Glutamatergic neuron (in vitro differentiated cells): ENCODE measurements at regions not wholly inside any gene's neighbourhood (a gene's known extent, or its start where the extent isn't known, plus 50 kb on each side); places are given as distances from the start of the nearest gene placed in this dataset.

ENCODE experiments used
- DNase-seq: peaks from one replicate; pipeline ENCODE4 v3.0.0; 2022
- H3K27ac Mint-ChIP-seq: one replicate; pipeline ENCODE4 v1.8.0; 2020; ENCODE audit warnings: mild to moderate bottlenecking, mixed read lengths, inconsistent platforms; ENCODE audit not compliant: unreplicated experiment
- H3K27me3 Mint-ChIP-seq: one replicate; pipeline ENCODE4 v1.8.0; 2020; ENCODE audit warnings: mild to moderate bottlenecking, moderate library complexity, mixed read lengths, inconsistent platforms; ENCODE audit not compliant: unreplicated experiment
- H3K36me3 Mint-ChIP-seq: one replicate; pipeline ENCODE4 v1.8.0; 2020; ENCODE audit warnings: mild to moderate bottlenecking, mixed read lengths, inconsistent platforms; ENCODE audit not compliant: unreplicated experiment
- H3K4me1 Mint-ChIP-seq: one replicate; pipeline ENCODE4 v1.8.0; 2020; ENCODE audit warnings: mild to moderate bottlenecking, low read depth, mixed read lengths, inconsistent platforms; ENCODE audit not compliant: unreplicated experiment
- H3K4me3 Mint-ChIP-seq: one replicate; pipeline ENCODE4 v1.8.0; 2020; ENCODE audit warnings: mild to moderate bottlenecking, mixed read lengths, inconsistent platforms; ENCODE audit not compliant: unreplicated experiment
- H3K9me3 Mint-ChIP-seq: one replicate; pipeline ENCODE4 v1.8.0; 2020; ENCODE audit warnings: mild to moderate bottlenecking, moderate library complexity, mixed read lengths, inconsistent platforms; ENCODE audit not compliant: unreplicated experiment
- TF ChIP-seq, protein P1 (sequence below): fragments of 200-600 bp; sonication (generic); IDR thresholded peaks from one replicate; pipeline ENCODE4 v1.5.0; 2021; ENCODE audit not compliant: partially characterized antibody, unreplicated experiment

DNA sequence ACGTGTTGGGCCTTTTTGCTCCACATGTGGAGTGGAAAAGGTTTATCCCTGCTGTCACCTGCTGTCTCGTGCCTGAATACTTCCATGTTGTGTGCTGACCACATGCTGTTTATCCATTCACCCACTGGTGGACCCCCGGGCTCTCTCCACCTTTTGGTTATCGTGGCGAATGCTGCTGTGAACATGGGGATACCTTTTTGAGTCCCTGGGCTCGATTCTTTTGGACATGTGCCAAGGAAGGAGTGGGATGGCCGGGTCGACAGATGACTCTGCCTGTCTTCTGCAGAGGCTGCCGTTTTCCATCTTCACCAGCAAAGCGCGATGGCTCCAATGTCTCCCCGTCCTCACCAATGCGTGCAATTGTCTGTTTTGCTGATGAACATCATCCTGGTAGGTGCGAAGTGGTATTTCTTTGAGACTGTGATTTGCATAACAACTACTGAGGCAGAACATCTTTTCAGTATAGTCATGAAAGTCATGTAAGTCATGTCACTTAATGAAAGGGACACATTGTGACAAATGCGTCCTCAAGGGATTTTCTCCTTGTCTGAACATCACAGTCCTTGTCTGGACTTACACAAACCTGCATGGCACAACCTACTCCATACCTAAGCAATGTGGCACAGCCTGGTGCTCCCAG, 758.7 kb downstream of the BRD1 start:
- Mint-ChIP-seq H3K27ac (no peak overlapping the region), H3K36me3 (peaks cover 8% of the 10 kb centered on the region), H3K4me3 (no peak overlapping the region), H3K4me1 (no peaks in the 10 kb centered on the region), H3K27me3 (no peaks in the 10 kb centered on the region), H3K9me3 (peaks cover 11% of the 10 kb centered on the region)
- TF ChIP-seq, protein P1, sequence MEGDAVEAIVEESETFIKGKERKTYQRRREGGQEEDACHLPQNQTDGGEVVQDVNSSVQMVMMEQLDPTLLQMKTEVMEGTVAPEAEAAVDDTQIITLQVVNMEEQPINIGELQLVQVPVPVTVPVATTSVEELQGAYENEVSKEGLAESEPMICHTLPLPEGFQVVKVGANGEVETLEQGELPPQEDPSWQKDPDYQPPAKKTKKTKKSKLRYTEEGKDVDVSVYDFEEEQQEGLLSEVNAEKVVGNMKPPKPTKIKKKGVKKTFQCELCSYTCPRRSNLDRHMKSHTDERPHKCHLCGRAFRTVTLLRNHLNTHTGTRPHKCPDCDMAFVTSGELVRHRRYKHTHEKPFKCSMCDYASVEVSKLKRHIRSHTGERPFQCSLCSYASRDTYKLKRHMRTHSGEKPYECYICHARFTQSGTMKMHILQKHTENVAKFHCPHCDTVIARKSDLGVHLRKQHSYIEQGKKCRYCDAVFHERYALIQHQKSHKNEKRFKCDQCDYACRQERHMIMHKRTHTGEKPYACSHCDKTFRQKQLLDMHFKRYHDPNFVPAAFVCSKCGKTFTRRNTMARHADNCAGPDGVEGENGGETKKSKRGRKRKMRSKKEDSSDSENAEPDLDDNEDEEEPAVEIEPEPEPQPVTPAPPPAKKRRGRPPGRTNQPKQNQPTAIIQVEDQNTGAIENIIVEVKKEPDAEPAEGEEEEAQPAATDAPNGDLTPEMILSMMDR: no peak
- no peak for DNase-seq

DNA sequence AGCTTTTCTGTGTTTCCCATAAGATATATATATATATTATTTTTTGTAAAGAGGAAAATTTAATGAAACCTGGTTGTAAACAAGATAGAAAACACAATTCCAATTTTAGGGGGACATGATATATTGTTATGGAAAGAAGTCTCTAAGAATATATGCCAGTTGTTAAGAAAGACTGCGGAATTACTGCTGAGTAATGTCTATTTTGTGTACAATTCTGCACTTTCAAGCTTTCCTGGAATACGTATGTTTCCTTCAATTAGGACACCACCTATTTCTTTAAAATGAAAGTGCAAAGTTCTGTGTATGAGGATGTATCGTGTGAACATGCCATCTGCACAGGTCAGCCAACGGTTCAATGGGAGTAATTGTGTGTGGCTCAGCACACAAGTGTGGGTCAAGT, 760.2 kb downstream of the BRD1 start:
- no peaks in the 10 kb centered on the region for H3K4me1 Mint-ChIP-seq
- peaks cover 13% of the 10 kb centered on the region for H3K9me3 Mint-ChIP-seq
- TF ChIP-seq, protein P1: no peak
- H3K4me3 Mint-ChIP-seq: no peak overlapping the region
- no peak overlapping the region for H3K27ac Mint-ChIP-seq
- H3K27me3 Mint-ChIP-seq: no peaks in the 10 kb centered on the region
- no peak for DNase-seq
- peaks cover 8% of the 10 kb centered on the region for H3K36me3 Mint-ChIP-seq

DNA sequence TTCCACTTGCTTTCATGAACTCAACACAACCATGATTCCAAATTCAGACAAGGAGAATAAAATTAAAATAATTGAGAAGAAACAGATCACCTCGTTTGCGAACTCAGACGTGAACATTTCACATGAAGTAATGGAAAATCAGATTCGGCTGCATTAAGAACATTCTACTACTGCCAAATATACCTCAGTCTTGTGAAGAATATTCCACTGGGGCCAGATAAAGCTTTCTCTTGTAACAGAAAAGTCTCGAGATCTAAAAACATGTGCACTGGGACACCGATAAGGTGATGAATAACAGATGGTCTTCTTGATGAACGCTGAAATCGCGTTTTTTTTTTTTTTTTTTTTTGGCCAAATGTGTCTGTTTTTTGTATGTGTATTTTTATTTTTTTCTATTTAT, 761.1 kb downstream of the BRD1 start:
- DNase-seq: no peak
- TF ChIP-seq, protein P1: no peak
- Mint-ChIP-seq H3K36me3 (peaks cover 8% of the 10 kb centered on the region), H3K9me3 (peaks cover 15% of the 10 kb centered on the region), H3K27me3 (no peaks in the 10 kb centered on the region), H3K4me1 (no peaks in the 10 kb centered on the region), H3K27ac (no peak overlapping the region), H3K4me3 (no peak overlapping the region)

DNA sequence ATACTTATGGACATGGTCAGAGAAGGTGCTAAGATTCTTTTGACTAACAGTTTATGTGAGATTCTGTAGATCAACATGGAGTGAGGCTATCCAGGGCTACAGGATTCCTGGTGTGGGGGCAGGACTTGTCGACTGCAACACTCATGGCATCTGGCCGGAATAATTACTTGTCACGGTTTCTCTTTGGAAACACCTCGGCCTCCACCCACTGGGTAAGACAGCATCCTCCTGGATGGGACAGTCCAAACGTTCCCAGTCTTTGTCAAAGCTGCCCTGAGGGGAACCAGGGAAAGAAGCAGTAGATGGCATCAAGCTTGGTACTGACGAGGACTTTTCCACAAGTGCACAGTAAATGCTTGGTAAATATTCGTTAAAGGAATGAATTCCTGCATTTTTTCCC, 762.8 kb downstream of the BRD1 start:
- peaks cover 17% of the 10 kb centered on the region for H3K9me3 Mint-ChIP-seq
- no peaks in the 10 kb centered on the region for H3K4me1 Mint-ChIP-seq
- H3K4me3 Mint-ChIP-seq: no peak overlapping the region
- TF ChIP-seq, protein P1: no peak
- DNase-seq: no peak
- no peaks in the 10 kb centered on the region for H3K27me3 Mint-ChIP-seq
- H3K36me3 Mint-ChIP-seq: peaks cover 5% of the 10 kb centered on the region
- H3K27ac Mint-ChIP-seq: no peak overlapping the region

DNA sequence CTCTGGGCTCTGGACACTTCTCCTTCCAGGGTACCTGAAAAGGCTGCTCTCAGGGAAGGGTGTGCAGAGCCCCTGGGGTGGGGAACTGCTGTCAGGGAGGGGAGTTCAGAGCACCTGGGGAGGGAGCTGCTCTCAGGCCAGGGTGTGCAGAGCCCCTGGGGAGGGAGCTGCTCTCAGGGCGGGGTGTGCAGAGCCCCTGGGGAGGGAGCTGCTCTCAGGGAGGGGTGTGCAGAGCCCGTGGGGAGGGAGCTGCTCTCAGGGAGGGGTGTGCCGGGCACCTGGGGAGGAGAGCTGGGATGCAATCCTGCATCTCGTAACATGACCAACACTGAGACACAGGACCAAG, 764.2 kb downstream of the BRD1 start:
- Mint-ChIP-seq H3K36me3 (peaks cover 3% of the 10 kb centered on the region), H3K9me3 (peaks cover 26% of the 10 kb centered on the region), H3K27me3 (no peaks in the 10 kb centered on the region), H3K4me3 (no peak overlapping the region), H3K4me1 (no peaks in the 10 kb centered on the region), H3K27ac (no peak overlapping the region)
- no peak for DNase-seq
- TF ChIP-seq, protein P1: no peak
